NCI-H1092 treated with DMSO at 0.1 percent for 48 hours (cell line): ENCODE measurements at regions not wholly inside any gene's neighbourhood (a gene's known extent, or its start where the extent isn't known, plus 50 kb on each side); places are given as distances from the start of the nearest gene placed in this dataset.

Experiments
- DNase-seq: peaks from one replicate; lab custom pipeline; 2025; lab: John Stamatoyannopoulos, UW

DNA sequence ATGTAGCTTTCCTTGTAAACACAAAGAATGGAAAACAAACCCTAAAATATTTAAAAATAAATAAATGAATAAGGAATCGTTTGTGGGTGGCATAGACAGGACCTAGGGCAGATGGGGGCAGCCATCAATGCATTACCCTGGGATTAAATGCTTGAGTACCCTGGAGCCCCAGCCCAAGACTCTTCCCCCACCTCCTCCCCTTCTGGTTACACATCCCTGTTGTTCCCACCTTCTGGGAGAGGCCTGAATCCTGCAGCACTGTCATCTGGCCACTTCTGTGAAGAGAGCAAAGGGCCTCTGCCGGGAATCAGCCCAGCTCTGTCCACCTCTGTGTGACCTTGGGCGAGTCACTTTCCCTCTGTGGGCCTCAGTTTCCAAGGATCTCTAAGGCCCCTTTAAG, 61.6 kb upstream of the COL13A1 start:
- no peak for DNase-seq

DNA sequence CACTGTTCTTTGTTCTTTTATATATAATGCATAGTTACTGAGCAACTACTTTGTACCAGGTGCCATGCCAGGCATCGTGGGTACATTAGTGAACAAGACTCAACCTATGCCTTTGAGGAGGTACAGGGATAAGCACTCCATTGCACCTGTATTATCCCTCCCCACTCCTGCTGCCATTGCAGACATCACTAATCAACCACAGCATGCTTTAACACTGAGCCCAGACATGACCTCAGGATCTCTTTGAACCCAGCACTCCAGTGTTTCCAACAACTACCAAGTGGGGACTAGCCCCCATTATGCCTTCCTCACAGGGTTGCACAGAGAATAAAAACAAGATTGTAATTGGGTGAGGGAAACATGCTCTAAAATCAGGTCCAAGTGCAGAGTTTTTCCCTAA, 60.5 kb upstream of the COL13A1 start:
- no peak for DNase-seq

DNA sequence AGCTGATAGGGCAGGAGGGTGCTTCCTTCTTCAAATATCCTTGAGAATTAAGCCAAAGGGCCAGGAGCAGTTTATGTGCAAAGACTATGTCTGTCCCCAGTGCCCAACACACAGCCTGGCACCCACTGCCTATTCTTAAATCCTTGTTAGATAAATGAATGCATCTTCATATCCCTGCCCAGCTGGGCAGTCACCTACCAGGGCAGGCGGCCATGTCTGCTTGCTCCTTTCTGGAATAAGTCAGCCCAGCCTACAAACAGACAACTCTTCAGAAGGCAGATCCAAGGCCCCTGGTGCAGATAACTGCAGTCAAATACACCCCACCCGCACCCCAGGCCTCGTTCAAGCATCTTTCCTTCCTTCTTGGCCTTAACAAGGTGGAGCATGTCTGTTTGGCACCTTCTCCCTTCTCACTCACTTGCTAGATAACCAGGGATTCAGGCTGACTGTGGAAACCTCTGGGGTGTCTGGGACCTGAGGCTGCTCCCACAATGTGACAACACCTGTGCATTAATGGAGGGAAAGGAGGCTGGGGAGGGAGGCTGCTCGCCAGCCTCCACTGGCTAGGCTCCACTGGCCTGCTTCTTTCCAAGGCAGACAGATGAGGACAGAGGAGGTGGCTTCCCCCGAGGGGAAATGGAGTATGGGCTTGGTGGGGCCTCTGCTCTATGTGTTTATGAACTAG, 59.9 kb upstream of the COL13A1 start:
- DNase-seq = no peak

DNA sequence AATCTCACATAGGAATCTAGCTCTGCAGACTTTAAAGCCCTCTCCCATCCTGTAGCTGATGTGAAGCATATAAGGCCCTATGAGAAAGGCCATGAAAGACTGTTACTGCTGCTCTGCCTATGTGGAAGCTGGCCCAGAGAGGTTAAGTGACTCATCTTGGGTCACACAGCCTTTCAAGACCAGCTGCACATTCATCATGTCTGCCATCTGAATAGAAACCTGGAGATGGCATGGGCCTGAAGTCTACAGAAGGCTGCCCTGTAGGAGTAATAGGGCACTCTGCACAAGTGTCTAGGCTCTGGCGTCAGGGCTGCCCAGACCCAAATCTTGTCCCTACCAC, 59.4 kb upstream of the COL13A1 start:
- no peak for DNase-seq

DNA sequence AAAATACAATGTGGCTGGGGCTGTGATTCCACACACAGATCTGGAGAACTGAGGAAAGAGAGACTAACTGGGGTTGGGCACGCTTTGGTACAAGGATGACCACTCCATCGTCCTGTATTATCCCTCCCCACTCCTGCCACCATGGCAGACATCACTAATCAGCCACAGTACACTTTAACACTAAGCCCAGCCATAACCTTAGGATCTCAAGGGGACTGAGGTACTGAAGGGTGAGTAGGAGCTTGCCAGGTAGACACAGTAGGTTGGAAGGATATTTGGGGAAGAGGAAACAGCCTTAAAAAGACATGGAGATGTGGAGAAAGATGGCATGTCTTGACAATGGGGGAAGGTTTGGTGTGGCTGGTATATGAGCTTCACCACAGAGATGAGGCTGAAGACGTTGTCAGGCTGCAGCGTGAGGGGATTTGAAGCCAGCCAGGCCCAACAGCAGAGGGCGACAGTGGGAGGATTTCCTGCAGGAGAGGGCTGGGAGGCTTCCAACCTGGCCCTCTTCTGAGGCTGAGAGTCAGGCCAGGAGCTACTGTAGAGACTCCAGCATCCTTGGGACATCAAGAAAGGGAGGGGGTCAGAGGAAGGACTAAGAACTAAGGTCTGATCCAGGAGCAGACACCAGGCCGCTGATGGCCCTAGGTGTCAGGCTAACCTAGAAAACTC, 58.6 kb upstream of the COL13A1 start:
- DNase-seq = no peak

DNA sequence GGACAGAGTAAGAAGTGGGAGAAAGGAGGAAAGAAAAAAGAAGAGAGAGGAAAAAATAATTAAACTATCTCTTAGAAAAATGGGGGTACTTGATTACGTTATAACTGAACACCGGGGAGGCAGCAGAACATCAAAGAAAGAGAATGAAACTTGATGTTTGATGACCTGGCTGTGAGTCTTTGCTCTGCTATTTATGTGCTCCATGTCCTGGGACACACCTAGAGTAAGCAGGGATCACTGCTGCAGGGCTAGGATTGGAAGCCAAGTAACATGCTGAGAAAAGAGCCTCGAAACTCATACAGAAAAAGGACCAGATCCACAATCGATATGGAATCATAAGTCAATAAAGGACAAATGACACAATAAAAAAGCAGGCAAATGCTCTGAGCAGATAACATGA, 56.7 kb upstream of the COL13A1 start:
- DNase-seq = no peak

DNA sequence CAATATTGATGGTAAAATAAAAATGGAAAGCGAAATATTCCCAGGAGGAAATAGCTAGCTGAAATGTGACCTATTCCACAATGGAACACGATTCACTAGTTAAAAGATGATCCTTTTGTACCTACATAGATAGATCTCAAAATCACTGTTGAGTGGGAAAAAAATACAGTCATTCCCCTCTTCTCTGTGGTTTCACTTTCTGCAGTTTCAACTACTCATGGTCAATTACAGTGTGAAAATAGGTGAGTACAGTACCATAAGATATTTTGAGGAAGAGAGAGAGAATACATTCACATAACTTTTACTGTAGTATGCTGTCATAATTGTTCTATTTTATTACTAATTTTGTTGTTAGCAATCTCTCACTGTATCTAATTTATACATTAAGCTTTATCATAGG, 56.0 kb upstream of the COL13A1 start:
- DNase-seq = no peak

DNA sequence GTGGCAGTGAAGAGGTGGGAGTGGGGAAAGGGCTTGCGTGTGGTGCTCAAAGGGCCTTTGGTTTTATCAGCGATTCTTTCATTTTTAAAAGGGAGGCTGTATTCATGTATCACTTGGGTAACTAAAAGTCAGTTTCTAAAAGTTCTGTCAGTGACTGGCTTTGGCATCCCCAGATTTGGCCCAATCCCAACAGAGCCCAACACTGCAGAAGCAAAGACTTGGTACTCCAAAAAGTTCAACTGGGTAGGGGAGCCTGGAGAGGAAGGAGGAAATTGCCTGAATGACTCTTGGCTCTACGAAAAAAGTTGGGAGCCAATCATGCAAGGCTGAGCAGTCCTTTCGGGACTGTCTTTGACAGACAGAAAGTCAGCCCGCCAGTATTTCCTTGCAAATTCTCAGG, 54.5 kb upstream of the COL13A1 start:
- DNase-seq = no peak

DNA sequence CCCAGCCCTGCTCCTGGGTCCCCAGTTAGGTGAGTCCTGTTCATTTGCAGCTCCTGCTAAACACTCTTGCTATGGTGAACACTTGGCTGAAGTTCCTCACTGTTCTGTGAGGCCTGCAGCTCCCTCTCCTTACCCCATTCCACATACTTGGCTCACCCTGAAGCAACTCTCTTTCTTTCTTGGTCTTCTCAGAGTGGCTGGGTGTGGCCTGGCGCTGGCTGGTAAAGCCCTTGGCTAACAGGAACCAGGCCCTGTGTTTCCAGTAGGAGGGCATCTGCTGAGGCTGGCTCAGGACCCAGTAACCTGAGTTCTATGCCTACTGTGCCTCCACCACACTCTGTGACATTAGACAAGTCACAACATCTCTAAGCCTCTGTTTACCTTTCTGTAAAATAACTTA, 53.1 kb upstream of the COL13A1 start:
- DNase-seq = no peak

DNA sequence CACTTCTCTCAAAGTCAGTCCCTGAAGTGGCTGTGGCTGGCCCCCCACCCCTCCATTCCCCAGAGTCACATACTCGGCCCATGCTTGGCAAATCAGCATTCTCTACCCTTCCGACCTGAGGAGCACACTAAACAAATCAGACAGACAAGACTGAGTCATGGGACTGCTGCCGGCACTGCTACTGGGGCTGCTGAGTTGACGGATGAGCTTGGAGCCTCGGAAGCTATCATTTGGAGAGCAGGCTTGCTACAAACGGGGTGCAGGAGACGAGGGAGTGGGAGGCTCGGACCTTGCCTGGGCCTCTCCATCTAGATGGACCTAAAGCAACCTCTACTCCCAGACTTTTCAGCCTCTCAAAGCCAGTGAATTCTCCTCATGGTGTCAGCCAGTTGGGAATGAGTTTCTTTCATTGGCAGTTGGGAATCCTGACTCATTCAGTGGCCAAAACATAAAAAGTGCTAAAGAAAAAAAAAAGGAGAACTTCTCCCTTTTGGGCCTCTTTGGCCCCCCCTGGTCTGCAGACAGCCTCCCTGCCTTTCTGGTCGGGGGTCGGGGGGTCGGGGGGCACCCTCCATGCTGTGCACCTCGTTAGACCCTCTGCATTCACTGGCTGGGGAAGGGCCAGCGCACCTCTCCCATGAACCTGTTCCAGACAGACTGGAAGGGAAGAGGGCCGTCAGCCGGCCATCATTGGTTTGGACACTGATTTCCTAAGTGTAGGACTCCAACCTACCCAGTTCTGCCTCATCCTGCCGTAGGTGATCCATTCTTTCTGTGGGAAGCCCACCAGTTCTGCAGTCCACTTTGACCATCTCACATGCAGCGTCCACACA, 52.3 kb upstream of the COL13A1 start:
- DNase-seq = no peak

DNA sequence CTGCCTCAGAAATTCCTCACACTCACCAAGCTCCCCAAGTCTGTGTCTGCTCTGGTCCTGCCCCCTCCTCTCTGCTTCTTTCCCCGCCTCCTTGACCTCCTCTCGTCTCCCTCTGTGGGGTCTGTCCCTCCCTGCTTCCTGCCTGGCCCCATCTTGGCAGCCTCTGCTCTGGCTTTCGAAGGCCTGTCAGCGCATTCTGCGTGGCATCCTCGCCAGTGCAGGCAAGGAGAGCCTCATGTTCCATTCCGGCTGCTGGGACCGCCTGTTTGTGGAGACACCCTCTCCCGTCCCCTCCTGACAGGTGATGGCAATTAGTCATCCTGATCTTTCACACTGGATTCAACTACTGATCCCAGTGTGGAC, 51.7 kb upstream of the COL13A1 start:
- no peak for DNase-seq

DNA sequence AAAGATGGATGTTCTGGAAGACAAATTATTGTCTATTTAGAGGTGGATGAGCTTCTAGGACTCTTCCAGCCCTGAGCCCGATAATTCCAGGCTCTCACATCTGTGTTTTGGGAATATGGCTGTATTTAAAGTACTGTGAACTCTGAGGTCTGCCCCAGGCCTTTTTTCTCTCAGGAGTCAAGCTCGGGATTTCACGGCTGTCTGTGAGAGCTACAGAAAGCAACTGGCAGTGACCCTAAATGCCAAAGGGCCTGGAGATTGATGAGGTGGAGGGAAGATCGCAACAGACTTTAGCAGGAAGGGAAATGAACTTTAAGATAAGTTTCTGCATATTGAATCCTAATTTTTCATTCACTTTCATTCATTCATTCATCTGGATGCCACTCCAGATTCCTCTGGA, 51.0 kb upstream of the COL13A1 start:
- DNase-seq = no peak

DNA sequence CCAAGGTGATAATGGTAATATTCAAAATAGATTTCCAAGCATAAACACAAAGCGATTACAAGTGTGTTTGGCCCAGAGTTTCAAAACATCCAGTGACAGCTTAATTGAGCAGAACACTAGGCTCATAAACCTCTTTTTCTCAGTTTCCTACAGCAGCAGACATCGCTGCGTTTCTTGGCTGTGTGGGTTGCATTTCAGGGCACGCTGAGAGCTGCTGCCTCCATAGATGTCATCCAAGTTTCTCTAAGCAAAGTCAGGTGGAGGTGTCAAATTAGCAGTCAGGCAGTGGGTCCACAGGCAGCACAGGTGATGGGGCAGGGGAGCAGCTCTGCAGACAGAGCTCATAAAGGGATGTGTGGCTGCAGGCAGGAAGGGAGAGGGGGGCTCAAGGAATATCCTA, 50.5 kb upstream of the COL13A1 start:
- no peak for DNase-seq
